D341Med (cell line): ENCODE measurements at regions not wholly inside any gene's neighbourhood (a gene's known extent, or its start where the extent isn't known, plus 50 kb on each side); places are given as distances from the start of the nearest gene placed in this dataset.
"Not testable (repeated sequence)": the region's sequence is repeated elsewhere in the genome, so short reads cannot be mapped to it uniquely, and the experiment has no call there.

Experiments
- DNase-seq: peaks from one replicate; pipeline ENCODE4 v3.0.0; 2012; ENCODE audit warnings: low spot score

DNA sequence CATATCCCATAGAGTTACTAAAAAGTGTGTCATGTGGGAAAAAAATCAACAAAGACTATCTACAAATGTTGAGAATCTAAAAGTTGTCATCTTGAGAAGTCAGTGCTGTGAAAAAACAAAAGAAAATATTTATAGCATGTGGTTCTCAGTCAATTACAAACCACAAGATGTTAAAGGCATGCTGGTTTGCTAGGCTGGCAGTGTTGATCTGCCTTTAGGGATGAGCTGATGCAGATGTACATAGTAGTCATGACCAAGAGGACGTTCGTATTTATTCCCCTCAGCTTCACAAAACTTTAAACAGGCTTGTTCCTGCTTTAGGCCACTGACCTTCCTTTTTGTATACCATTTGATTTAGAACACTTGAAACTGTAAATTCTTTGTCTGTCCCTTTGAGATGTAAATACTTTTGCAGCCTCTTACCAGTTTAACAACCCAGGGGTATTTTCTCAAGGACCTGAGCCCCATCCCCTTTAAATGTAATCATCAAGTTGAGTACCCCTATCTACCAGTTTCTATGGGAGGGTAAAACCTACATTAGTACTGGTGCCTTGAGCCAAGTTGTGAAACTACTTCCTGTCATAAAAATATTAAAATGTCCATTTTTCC lies 446.6 kb downstream of the KCNJ18 start:
- DNase-seq, result no peak

DNA sequence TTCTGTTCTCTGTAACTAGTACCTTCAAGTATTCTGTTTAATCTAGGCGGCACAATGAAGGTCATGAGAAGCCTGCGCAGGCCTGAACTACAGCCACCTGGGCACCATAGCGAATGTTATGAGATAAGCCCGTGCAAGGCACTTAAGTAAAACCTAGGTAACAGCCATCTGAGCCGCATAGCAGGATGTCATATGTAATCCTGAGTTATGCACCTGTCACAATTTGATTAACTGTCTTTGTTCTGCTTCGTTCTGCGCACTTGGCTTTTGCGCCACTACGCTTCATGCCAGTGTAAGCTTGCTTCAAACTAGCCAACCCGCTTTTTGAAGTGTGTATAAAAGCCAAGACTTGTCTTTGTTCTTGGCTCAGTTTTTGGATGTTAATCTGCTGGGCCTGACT lies 449.8 kb downstream of the KCNJ18 start:
- DNase-seq, result no peak

- DNase-seq, result no peak
These were observed 453.4 kb downstream of the KCNJ18 start for GRCh38 chr17:22145605-22146178.

DNA sequence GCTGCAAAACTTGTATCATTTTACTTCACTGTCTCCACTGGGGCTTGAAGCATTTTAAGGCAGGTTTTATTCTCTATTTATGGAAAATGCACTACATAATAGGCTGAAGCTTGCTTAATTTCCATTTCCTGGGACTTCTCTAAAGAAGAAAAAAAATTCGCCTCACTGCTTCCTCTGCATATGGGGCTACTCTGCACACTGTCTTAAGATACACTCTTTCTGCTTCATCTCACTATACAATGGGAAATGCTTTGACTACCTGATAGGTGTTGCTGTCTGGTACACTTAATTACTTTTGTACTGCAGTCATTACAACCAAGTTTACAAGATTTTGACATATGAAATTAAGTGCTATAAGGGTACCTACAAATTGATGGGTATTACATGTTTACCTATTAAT lies 466.0 kb downstream of the KCNJ18 start:
- DNase-seq, result no peak

- no peak for DNase-seq
These were observed 469.1 kb downstream of the KCNJ18 start for GRCh38 chr17:22161376-22161775.

- no peak for DNase-seq
These were observed 479.3 kb downstream of the KCNJ18 start for GRCh38 chr17:22171631-22172030.

DNA sequence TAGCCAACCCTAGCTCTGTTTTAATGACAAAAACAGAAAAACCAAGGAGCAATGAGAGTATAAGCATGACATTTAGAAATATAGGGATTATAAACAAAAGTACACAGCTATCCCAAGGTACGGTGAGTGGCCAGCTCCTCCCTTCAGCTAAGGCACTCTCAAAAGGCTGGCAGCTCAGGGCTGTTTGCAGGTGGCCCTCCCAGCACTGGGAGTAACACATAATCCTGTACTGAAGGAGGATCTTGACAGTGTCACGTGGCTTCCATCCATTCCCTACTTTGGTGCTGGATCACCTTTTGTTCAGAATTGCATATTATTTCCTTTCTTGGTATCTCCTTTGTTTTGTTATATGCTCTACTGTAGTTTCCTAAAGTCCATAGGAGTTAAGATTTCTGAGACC lies 500.8 kb downstream of the KCNJ18 start:
- no peak for DNase-seq

DNA sequence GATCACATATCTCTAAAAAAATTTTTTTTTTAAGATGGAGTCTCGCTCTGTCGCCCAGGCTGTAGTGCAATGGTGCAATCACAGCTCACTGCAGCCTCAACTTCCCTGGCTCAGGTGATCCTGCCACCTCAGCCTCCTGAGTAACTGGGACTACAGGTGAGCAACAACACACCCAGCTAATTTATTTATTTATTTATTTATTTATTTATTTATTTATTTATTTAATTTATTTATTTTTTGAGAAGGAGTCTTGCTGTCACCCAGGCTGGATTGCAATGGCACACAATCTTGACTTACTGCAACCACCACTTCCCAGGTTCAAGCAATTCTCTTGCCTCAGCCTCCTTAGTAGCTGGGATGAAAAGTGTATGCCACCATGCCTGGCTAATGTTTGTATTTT lies 507.9 kb downstream of the KCNJ18 start:
- DNase-seq, result not testable (repeated sequence)

GRCh38 chr17:22202702-22203101 lies 510.4 kb downstream of the KCNJ18 start:
- DNase-seq, result no peak

GRCh38 chr17:22203208-22203715 lies 510.9 kb downstream of the KCNJ18 start:
- no peak for DNase-seq

GRCh38 chr17:22204076-22204475 lies 511.8 kb downstream of the KCNJ18 start:
- DNase-seq, result not testable (repeated sequence)

GRCh38 chr17:22210212-22210611 lies 517.9 kb downstream of the KCNJ18 start:
- DNase-seq, result not testable (repeated sequence)

- DNase-seq, result not testable (repeated sequence)
These were observed 520.8 kb downstream of the KCNJ18 start for GRCh38 chr17:22213169-22213568.

DNA sequence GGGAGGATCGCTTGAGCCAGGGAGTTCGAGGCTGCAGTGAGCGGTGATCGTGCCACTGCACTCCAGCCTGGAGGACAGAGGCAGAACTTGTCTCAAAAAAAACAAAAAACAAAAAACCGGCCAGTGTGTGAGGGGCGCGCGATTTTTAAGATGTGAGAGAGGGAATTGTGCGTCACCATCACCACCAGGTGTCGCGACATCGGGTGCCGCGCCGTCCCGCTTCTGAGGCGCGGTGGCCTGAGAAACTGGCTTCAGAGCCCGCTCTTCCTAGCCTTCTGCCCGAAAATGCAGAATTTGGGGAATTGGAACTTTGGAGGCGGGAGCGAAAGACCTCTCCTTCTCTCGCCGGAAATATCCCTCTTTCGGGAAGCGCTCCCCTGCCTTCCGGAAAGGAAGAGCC lies 524.8 kb downstream of the KCNJ18 start:
- DNase-seq, result no peak

DNA sequence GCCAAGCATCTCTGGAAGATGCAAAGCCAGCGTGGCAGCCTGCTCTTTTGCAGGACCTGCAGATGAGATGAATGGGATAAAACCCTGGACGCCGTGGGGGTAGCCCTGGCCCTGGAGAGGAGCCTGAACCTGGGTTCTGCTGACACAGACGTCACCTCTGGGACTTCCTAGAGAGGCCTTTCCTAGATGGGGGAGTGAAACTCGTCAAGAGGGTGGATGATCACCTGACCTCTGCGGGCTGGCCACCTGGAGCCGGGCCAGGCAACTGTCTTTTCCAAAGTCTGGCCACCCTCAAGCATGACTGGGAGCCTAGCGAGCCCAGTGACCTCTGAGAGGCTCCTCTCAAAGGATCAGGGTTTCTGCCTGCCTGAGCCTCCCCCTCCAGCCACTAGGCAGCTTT lies 529.0 kb downstream of the KCNJ18 start:
- DNase-seq, result no peak

DNA sequence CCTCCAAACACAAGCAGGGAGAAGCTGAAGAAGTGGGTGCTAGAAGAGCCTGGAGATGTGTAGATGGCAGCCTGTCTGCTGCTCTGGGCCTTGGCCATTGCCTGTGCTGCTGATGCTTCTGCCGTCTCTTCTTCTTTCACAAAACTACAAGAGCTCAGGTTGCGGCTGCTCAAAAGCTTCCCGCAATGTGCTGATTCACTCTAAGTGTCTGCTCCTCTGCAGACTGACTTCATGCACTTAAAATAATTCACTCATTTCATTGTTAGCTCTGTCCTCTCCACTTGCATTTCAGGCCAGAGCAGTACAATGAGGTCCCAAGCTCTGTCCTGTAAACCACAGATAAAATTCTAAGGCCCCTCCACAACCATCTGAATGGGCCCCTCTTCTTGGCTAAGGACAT lies 534.2 kb downstream of the KCNJ18 start:
- not testable (repeated sequence) for DNase-seq

DNA sequence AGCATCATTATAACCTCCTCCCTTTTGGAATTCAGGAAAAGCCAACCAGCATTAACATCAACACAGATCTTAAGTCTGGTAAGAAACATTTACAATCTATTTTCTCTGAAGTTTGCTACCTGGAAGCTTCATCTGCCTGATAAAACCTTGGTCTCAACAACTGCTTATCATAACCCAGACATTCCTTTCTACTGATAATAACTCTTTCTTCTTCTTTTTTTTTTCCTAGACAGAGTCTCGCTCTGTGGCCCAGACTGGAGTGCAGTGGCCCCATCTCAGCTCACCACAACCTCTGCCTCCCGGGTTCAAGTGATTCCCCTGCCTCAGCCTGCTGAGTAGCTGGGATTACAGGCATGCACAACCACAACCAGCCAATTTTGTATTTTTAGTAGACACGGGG lies 534.6 kb downstream of the KCNJ18 start:
- not testable (repeated sequence) for DNase-seq

DNA sequence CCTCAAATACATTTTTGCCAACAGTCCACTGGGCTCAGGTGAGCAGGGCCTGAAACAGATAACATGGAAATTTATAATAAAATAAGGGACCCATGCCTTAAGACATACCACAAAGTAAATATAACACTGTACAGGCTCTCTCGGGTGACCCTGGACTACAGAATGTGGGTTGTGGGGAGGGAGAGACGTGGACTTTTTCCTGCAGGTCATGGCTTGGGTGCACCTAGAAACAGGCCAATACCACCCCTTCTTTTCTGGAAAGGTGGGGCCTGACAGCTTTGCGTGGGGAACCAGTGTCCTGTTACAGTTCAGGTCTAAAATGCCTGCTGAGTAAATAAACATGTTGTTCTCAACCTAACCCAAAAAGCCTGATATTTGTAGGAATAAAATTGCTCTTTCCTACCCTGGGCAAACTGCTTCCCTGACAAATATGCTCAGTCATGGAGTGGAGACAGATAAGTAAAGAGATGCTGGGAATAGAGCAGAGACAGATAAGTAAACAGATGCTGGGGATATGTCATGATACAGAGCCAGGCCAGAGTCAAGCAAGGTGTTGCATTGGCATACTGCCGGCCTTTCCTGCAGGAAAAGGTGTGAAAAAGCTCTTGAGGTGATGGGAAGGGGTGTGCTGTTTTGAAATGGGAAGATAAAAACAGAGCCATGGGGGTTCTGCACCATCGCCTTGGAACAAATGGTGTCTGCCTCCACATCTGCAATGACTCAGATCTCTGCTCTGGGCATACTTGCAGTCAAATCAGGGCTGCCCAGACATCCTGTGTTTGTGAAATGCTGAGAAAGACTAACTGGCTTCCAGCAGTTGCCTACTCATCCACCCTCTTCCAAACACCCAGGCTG lies 535.6 kb downstream of the KCNJ18 start:
- not testable (repeated sequence) for DNase-seq

- not testable (repeated sequence) for DNase-seq
These were observed 537.5 kb downstream of the KCNJ18 start for GRCh38 chr17:22229821-22230220.

DNA sequence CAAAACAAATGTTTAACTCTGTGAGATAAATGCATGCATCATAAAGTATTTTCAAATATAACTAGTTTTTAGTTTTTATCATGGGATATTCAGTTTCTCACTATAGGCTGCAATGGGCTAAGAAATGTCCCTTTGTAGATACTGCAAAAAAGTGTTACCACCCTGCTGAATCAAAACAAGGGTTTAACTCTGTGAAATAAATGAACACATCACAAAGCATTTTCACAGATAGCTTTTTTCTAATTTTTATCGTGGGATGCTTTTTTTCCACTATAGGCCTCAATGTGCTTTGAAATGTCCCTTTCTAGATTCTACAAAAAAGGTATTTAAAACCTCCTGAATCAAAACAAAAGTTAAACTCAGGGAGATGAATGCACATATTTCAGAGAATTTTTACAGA lies 541.1 kb downstream of the KCNJ18 start:
- no peak for DNase-seq

DNA sequence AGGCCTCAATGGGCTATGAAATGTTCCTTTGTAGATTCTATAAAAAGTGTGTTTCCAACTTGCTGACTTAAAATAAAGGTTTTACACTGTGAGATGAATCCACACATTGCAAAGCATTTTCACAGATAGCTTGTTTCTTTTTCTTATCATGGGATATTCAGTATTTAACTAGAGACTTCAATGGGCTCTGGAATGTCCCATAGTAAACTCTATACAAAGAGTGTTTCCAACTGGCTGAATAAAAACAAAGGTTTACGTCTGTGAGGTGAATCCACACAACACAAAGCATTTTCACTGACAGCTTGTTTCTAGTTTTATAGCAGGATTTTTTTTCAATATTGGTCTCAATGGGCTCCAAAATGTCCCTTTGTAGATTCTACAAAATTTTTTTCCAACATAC lies 550.1 kb downstream of the KCNJ18 start:
- DNase-seq, result no peak

- no peak for DNase-seq
These were observed 559.2 kb downstream of the KCNJ18 start for GRCh38 chr17:22251498-22251897.

DNA sequence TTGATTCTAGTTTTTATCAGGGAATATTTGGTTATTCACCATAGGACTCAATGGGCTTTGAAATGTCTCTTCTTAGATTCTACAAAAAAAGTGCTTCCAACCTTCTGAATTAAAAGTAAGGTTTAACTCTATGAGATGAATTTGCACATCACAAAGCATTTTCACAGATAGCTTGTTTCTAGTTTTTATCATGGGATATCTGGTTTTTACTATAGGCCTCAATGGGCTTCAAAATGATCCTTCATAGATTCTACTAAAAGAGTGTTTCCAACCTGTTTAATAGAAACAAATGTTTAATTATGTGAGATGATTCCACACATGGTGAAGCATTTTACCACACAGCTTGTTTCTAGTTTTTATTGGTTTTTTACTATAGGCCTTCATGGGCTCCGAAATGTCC lies 560.7 kb downstream of the KCNJ18 start:
- no peak for DNase-seq
